AG04449 (cell line): ENCODE measurements at regions not wholly inside any gene's neighbourhood (a gene's known extent, or its start where the extent isn't known, plus 50 kb on each side); places are given as distances from the start of the nearest gene placed in this dataset.
A peak's percentile ranks its signal among the peaks of the same experiment; 100 is the strongest.

Source experiments
- CTCF ChIA-PET: fragments of 350-600 bp; formaldehyde crosslinking; extraction: SDS; loops from one replicate; lab custom pipeline; 2021; ENCODE audit warnings: antibody characterized with exemption; lab: Yijun Ruan, JAX
- POLR2A ChIA-PET: fragments of 400-600, 350-600 bp; formaldehyde crosslinking; extraction: SDS; loops from one replicate; lab custom pipeline; 2020; ENCODE audit warnings: antibody characterized with exemption, inconsistent platforms; lab: Yijun Ruan, JAX
- DNase-seq: peaks from one replicate; pipeline ENCODE4 v3.0.0-alpha.2; 2010; ENCODE audit warnings: low read depth, low spot score
- H3K4me3 ChIP-seq: 2 replicates; pipeline ENCODE4 v1.5.1; 2011; ENCODE audit warnings: low read depth, mild to moderate bottlenecking, control low read depth, low read length
- TF ChIP-seq, protein P1 (sequence below): IDR thresholded peaks from one replicate; pipeline ENCODE4 v1.5.1; 2011; ENCODE audit warnings: mild to moderate bottlenecking, moderate library complexity, low read length, control low read depth, inconsistent platforms; ENCODE audit not compliant: insufficient read depth; ENCODE audit errors: missing control alignments

DNA sequence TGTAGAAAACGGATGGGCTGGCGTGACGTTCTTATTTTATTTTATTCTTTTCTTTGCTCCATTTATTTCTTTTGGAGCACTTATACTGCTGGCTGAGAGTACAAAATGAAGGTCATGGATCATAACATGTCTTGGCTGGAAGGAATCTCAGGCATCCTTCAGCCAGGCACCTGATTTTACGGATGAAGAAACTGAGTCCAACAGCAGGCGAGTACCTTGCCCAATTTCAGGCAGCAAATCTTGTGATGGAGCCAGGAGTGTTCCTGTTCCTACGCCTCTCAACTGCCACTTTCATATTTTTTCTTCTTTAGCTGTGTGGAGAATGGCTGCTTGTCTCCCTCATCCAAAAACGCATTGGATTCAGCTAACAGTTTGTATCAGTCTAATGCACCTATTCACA, 332.1 kb upstream of the IGFBP7 start:
- CTCF ChIA-PET, result interaction anchor here (1.0 to 6.0 kb wide), 9 partner anchors 9 to 279 kb away, joined by 3 to 64 read pairs (median 5); no protein-coding TSS in a partner anchor
- no peak for DNase-seq
- no peak overlapping the region for H3K4me3 ChIP-seq
- TF ChIP-seq, protein P1, sequence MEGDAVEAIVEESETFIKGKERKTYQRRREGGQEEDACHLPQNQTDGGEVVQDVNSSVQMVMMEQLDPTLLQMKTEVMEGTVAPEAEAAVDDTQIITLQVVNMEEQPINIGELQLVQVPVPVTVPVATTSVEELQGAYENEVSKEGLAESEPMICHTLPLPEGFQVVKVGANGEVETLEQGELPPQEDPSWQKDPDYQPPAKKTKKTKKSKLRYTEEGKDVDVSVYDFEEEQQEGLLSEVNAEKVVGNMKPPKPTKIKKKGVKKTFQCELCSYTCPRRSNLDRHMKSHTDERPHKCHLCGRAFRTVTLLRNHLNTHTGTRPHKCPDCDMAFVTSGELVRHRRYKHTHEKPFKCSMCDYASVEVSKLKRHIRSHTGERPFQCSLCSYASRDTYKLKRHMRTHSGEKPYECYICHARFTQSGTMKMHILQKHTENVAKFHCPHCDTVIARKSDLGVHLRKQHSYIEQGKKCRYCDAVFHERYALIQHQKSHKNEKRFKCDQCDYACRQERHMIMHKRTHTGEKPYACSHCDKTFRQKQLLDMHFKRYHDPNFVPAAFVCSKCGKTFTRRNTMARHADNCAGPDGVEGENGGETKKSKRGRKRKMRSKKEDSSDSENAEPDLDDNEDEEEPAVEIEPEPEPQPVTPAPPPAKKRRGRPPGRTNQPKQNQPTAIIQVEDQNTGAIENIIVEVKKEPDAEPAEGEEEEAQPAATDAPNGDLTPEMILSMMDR, result no peak
- POLR2A ChIA-PET, result no interaction called here

DNA sequence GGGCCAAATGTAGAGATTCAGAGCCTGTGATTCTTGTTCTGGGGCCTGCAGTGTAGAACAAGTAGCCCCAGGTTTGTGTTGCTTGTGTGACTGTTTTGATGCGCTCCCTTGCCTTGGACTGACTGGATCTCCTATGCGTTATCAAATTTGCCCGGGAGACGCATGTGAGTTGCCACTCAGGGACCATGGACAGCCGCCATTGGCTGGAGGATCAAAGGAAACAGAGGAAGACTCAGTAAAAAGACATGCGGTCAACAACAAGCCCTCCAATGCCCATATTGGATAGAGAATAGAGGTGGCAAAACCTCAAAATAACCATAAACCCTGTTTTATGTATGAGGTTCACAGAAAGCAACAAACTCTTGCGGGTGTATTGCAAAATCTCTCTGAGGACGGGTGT, 327.5 kb upstream of the IGFBP7 start:
- POLR2A ChIA-PET, result no interaction called here
- TF ChIP-seq, protein P1, result no peak
- DNase-seq, result no peak
- no peak overlapping the region for H3K4me3 ChIP-seq
- CTCF ChIA-PET, result interaction anchor here (4.0 kb wide), 1 partner anchor 11 kb away, joined by 24 read pairs; no protein-coding TSS in a partner anchor

DNA sequence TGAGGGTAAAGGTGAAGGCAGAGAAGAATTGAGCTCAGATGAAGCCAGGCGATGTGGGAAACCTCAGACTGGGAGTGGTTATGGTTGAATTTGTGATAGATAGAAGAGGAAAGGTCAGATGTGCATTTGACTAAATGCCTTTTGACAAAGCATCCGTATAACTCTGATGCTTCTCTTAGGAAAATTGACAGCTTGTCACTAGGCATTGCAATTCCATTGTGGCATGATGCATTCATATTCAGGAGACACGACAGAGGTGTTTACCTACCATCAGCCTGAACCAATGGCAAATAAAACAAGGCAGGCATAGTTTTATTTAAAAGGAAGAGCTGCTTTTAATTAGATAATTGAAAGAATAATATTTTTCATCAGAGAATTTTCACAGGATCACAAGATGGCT, 325.1 kb upstream of the IGFBP7 start:
- no peak overlapping the region for H3K4me3 ChIP-seq
- DNase-seq, result no peak
- TF ChIP-seq, protein P1, result no peak
- ChIA-PET CTCF (interaction anchor here (3.7 to 4.0 kb wide), 2 partner anchors 9 to 271 kb away, joined by 23 to 24 read pairs; no protein-coding TSS in a partner anchor), POLR2A (no interaction called here)

DNA sequence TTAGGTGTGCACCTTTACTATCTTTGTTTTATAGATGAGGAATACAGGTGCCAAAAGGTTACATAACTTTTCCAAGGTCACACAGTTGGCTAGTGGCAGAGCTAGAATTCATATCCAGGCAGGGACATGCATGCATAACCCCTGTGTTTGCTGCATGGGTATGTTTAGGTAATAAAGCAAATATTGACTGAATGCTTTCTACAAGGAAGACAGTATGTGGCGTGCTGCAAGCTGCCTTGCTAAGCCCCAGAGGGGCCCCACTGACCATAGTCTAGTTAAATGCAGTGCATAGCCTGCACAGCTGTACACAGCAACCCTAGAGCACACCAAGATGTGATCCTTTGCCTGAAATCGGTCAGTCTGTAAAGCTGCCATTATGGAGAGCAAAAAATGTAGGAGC, 320.5 kb upstream of the IGFBP7 start:
- DNase-seq, result no peak
- H3K4me3 ChIP-seq, result no peak overlapping the region
- ChIA-PET POLR2A (no interaction called here), CTCF (no interaction called here)
- TF ChIP-seq, protein P1, result no peak

DNA sequence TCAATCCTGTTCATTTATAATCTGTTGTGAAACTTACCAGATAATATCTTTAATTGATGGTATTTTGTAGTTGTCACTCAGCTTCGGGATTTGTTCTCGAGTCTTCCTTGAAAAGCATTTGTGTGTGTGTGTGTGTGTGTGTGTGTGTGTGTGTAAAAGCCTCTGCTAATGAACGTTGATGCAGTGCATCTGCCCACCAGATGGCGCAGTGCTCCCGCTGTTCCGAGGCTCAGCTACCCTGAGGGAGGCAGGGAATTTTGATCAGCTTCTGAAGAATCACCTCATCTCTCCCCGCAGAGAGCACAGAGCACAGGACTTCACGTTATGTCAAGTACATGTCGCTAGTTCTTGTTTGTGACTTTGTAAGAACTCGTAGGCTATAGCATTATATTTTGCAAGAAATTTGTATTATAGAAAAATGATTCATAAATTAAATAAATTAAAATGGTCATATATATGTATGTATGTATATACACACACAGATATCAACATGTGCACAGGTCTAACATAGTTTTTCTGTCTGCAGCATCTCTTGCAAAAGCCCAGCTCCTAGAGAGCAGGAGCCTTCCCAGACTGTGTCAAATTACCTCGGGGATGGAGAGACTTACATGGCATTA, 316.7 kb upstream of the IGFBP7 start:
- peak; percentile 19 for DNase-seq
- TF ChIP-seq, protein P1, result peak; percentile 84
- POLR2A ChIA-PET, result no interaction called here
- CTCF ChIA-PET, result interaction anchor here (0.6 to 7.2 kb wide), 21 partner anchors 9 to 602 kb away, joined by 3 to 131 read pairs (median 5); no protein-coding TSS in a partner anchor
- H3K4me3 ChIP-seq, result no peak overlapping the region

DNA sequence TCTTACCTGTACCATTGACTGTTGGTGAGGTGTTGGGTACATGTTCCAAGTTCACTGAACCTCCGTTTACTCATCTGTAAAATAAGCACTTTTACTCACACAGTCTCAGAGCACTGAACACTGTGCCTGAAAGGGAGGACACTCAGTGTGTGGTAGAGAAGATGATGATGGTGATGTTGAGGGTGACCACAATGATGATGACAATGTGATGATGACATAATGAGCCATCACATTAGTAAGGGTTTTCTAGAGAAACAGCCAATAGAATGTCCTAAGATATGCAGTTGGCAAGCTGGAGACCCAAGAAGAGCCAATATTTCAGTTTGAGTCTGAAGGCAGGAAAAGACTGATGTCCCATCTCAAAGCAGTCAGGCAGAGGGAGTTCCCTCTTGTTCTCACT, 315.4 kb upstream of the IGFBP7 start:
- ChIA-PET POLR2A (interaction anchor here (0.6 kb wide), 1 partner anchor 266 kb away, joined by 3 read pairs; no protein-coding TSS in a partner anchor), CTCF (interaction anchor here (0.6 to 7.2 kb wide), 10 partner anchors 10 to 723 kb away, joined by 3 to 131 read pairs (median 22); no protein-coding TSS in a partner anchor)
- DNase-seq, result no peak
- TF ChIP-seq, protein P1, result no peak
- H3K4me3 ChIP-seq, result no peak overlapping the region
